H1 (cell line): ENCODE measurements at regions not wholly inside any gene's neighbourhood (a gene's known extent, or its start where the extent isn't known, plus 50 kb on each side); places are given as distances from the start of the nearest gene placed in this dataset.

Source experiments
- CTCF ChIA-PET: fragments of 300-600 bp; sonication (Branson Sonifier 250); formaldehyde crosslinking; loops from one replicate; lab custom pipeline; 2021; ENCODE audit not compliant: partially characterized antibody; lab: Charles Lee
- POLR2A ChIA-PET: fragments of 300-600 bp; sonication (Branson Sonifier 250); formaldehyde crosslinking; loops from one replicate; lab custom pipeline; 2021; ENCODE audit warnings: inconsistent platforms; ENCODE audit not compliant: partially characterized antibody; lab: Charles Lee
- DNase-seq, 2 experiments: peaks; one replicate each; pipeline versions ENCODE4 v3.0.0 to v3.0.0-alpha.2; 2010 to 2022; ENCODE audit warnings: low spot score in 2 of 2, low read depth in 1 of 2, mixed read lengths in 1 of 2
- FAIRE-seq: peaks from 2 replicates; lab custom pipeline; 2011; peaks lifted over from hg19 to GRCh38; lab: Jason Lieb, UNC
- H2AFZ ChIP-seq: 2 replicates; pipeline ENCODE4 v1.8.1; 2012; ENCODE audit warnings: low read length, inconsistent platforms
- H2AK5ac ChIP-seq: 2 replicates; pipeline ENCODE4 v1.6.1; 2013; ENCODE audit warnings: low read depth, low read length
- H2BK120ac ChIP-seq: replicated peaks from 2 replicates; pipeline ENCODE3; 2013; ENCODE audit warnings: low read depth, low read length, inconsistent platforms
- H2BK12ac ChIP-seq: 2 replicates; pipeline ENCODE4 v1.6.1; 2013; ENCODE audit warnings: low read depth, low read length
- H2BK15ac ChIP-seq: 2 replicates; pipeline ENCODE4 v1.6.1; 2013; ENCODE audit warnings: low read length
- H2BK20ac ChIP-seq: 2 replicates; pipeline ENCODE4 v1.6.1; 2013; ENCODE audit warnings: low read length
- H2BK5ac ChIP-seq: 2 replicates; pipeline ENCODE4 v1.6.1; 2013; ENCODE audit warnings: low read depth, low read length
- H3K14ac ChIP-seq: 2 replicates; pipeline ENCODE4 v1.6.1; 2013; ENCODE audit warnings: inconsistent platforms; ENCODE audit not compliant: insufficient read length
- H3K18ac ChIP-seq: 2 replicates; pipeline ENCODE4 v1.6.1; 2013; ENCODE audit warnings: low read length; ENCODE audit errors: extremely low read depth
- H3K23ac ChIP-seq: 2 replicates; pipeline ENCODE4 v1.6.1; 2013; ENCODE audit warnings: inconsistent platforms; ENCODE audit not compliant: insufficient read length
- H3K23me2 ChIP-seq: 2 replicates; pipeline ENCODE4 v1.6.1; 2013; ENCODE audit warnings: low read depth, low read length
- H3K27ac ChIP-seq: 2 replicates; pipeline ENCODE4 v1.6.1; 2011; ENCODE audit warnings: low read depth, low read length, inconsistent platforms
- H3K27me3 ChIP-seq, 4 experiments: replicated peaks in 1 of 4; 1 replicate in 1 of 4; 2 replicates in 3 of 4; pipeline versions ENCODE4 v1.6.1 to v1.8.1; 2011 to 2013; ENCODE audit warnings: low read length in 3 of 4, mild to moderate bottlenecking in 3 of 4, inconsistent platforms in 2 of 4, mixed read lengths in 2 of 4, moderate library complexity in 1 of 4; ENCODE audit not compliant: control insufficient read depth in 3 of 4, insufficient read depth in 3 of 4; ENCODE audit errors: extremely low read depth in 1 of 4
- H3K36me3 ChIP-seq, 4 experiments: 2 replicates each; pipeline versions ENCODE4 v1.6.1 to v1.8.1; 2011 to 2013; ENCODE audit warnings: mild to moderate bottlenecking in 4 of 4, low read length in 3 of 4, moderate library complexity in 2 of 4, control low read depth in 1 of 4, inconsistent platforms in 1 of 4; ENCODE audit not compliant: insufficient read depth in 4 of 4, control insufficient read depth in 2 of 4
- H3K4ac ChIP-seq: replicated peaks from 2 replicates; pipeline ENCODE3; 2013; ENCODE audit warnings: low read length, low read depth, mixed read lengths, inconsistent platforms; ENCODE audit not compliant: insufficient read length
- H3K4me1 ChIP-seq, 4 experiments: replicated peaks in 1 of 4; 1 replicate in 1 of 4; 2 replicates in 3 of 4; pipeline versions ENCODE4 v1.6.1 to v1.8.1; 2011 to 2013; ENCODE audit warnings: low read length in 3 of 4, inconsistent platforms in 2 of 4, mixed read lengths in 1 of 4; ENCODE audit not compliant: insufficient read depth in 4 of 4, control insufficient read depth in 3 of 4
- H3K4me2 ChIP-seq, 2 experiments: 2 replicates each; pipeline versions ENCODE4 v1.6.1 to v1.8.1; 2011 to 2013; ENCODE audit warnings: low read depth in 2 of 2, low read length in 2 of 2, control low read depth in 1 of 2, inconsistent platforms in 1 of 2, mild to moderate bottlenecking in 1 of 2; ENCODE audit not compliant: insufficient read depth in 1 of 2
- H3K4me3 ChIP-seq, 4 experiments: fragments of 200-600, 300-600 bp in 1 of 4; sonication (generic), shearing (Covaris generic), sonication (Bioruptor Twin) in 1 of 4; 2 replicates each; pipeline versions ENCODE4 v1.5.1 to v1.8.1; 2011 to 2016; ENCODE audit warnings: low read length in 4 of 4, low read depth in 3 of 4, control low read depth in 2 of 4, inconsistent platforms in 2 of 4, mild to moderate bottlenecking in 2 of 4, mixed read lengths in 1 of 4, moderate library complexity in 1 of 4; ENCODE audit not compliant: insufficient read depth in 2 of 4; ENCODE audit errors: extremely low read depth in 1 of 4
- H3K56ac ChIP-seq: replicated peaks from 2 replicates; pipeline ENCODE3; 2013; ENCODE audit warnings: low read depth, mild to moderate bottlenecking, mixed read lengths, low read length, inconsistent platforms; ENCODE audit not compliant: insufficient read length
- H3K79me1 ChIP-seq: 2 replicates; pipeline ENCODE4 v1.6.1; 2013; ENCODE audit warnings: low read depth, low read length, control low read depth
- H3K79me2 ChIP-seq, 2 experiments: 2 replicates each; pipeline versions ENCODE4 v1.6.1 to v1.8.1; 2012 to 2013; ENCODE audit warnings: low read length in 2 of 2, mild to moderate bottlenecking in 2 of 2, inconsistent platforms in 1 of 2; ENCODE audit not compliant: insufficient read depth in 2 of 2, control insufficient read depth in 1 of 2
- H3K9ac ChIP-seq, 4 experiments: replicated peaks in 1 of 4; 1 replicate in 1 of 4; 2 replicates in 3 of 4; pipeline versions ENCODE4 v1.6.1 to v1.8.1; 2011 to 2013; ENCODE audit warnings: low read depth in 3 of 4, low read length in 3 of 4, control low read depth in 2 of 4, mild to moderate bottlenecking in 2 of 4, moderate library complexity in 2 of 4, inconsistent platforms in 1 of 4; ENCODE audit errors: extremely low read depth in 1 of 4
- H3K9me3 ChIP-seq, 2 experiments: 2 replicates each; pipeline versions ENCODE4 v1.6.1 to v1.8.1; 2012 to 2013; ENCODE audit warnings: mild to moderate bottlenecking in 2 of 2, moderate library complexity in 2 of 2, control low read depth in 1 of 2, inconsistent platforms in 1 of 2, low read depth in 1 of 2, low read length in 1 of 2, mixed read lengths in 1 of 2; ENCODE audit not compliant: insufficient read depth in 2 of 2
- H4K20me1 ChIP-seq, 2 experiments: replicated peaks in 1 of 2; 2 replicates each; pipeline versions ENCODE3 to v1.8.1; 2011 to 2013; ENCODE audit warnings: inconsistent platforms in 2 of 2, low read length in 2 of 2, mild to moderate bottlenecking in 1 of 2; ENCODE audit not compliant: insufficient read depth in 2 of 2, control insufficient read depth in 1 of 2
- H4K5ac ChIP-seq: 2 replicates; pipeline ENCODE4 v1.6.1; 2013; ENCODE audit warnings: low read length, low read depth, mixed read lengths, inconsistent platforms; ENCODE audit not compliant: insufficient read length
- H4K8ac ChIP-seq: 2 replicates; pipeline ENCODE4 v1.8.0; 2013; ENCODE audit warnings: mild to moderate bottlenecking, moderate library complexity, low read length, inconsistent platforms; ENCODE audit not compliant: insufficient read depth; ENCODE audit errors: extremely low read depth
- H4K91ac ChIP-seq: replicated peaks from 2 replicates; pipeline ENCODE3; 2013; ENCODE audit warnings: low read length, mixed read lengths, inconsistent platforms; ENCODE audit not compliant: insufficient read length
- CBX8 ChIP-seq: fragments of 300-800, 300-1000 bp; sonication (generic); IDR thresholded peaks from 2 replicates; pipeline ENCODE4 v1.7.1; 2016; ENCODE audit warnings: low read depth, low read length, borderline replicate concordance
- WGBS, 2 experiments: shearing (Covaris generic) in 1 of 2; methylation state at CpG; one replicate each; pipeline versions ENCODE4 v1.1.6 to v1.1.7; 2013 to 2015; ENCODE audit warnings: low lambda C conversion rate in 2 of 2, mixed read lengths in 2 of 2, inconsistent platforms in 1 of 2, low coverage in 1 of 2, missing lambda C conversion rate in 1 of 2; ENCODE audit not compliant: insufficient replicate concordance in 2 of 2, insufficient coverage in 1 of 2, insufficient read length in 1 of 2; ENCODE audit errors: extremely low coverage in 1 of 2, missing lambda C conversion rate in 1 of 2; 5-methylcytosine and 5-hydroxymethylcytosine counted together

DNA sequence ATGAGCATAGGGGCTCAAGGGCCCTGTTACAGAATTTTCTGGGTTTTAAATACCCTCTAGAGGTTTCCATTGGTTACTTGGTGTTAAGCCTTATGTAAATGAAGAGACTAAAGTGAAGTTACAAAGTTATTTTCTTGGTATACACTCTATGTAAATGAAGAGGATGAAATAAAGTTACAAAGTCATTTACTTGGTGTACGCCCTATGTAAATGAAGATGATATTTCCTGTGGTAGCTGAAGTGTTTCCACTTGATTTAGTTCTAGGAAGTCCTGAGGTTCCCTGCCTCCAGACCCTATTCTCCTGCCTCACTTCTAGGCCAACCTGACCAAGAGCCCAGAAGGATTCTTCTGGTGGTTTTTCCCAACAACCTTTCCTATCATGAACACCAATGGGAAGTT, 126.1 kb downstream of the SPTSSA start:
- H3K23me2 ChIP-seq = no peaks in the 10 kb centered on the region
- ChIA-PET CTCF (interaction anchor here (0.6 to 3.8 kb wide), 4 partner anchors 12 to 163 kb away, joined by 3 to 19 read pairs (median 6); no protein-coding TSS in a partner anchor), POLR2A (no interaction called here)
- H3K27me3 ChIP-seq = no peaks in the 10 kb centered on the region
- no peak overlapping the region for H3K9ac ChIP-seq
- no peak overlapping the region for H2AFZ ChIP-seq
- peaks cover 0 to 3% (median 0%) of the 10 kb centered on the region in 4 experiments; a peak in 2 of 7 replicates for H3K4me1 ChIP-seq
- no peak overlapping the region for H3K18ac ChIP-seq
- 95% methylated on average over 1 of the region's 1 CpG; no CpG with 5 or more reads in 1 of the 2 experiments for WGBS, 2 experiments
- no peak overlapping the region for H2AK5ac ChIP-seq
- no peaks in the 10 kb centered on the region for H3K79me1 ChIP-seq
- no peak overlapping the region for H4K8ac ChIP-seq
- DNase-seq (no peak), FAIRE-seq (no peak)
- no peak overlapping the region for H3K4me3 ChIP-seq
- H3K14ac ChIP-seq = no peak overlapping the region
- H3K56ac ChIP-seq = no peak overlapping the region
- H2BK12ac ChIP-seq = no peak overlapping the region
- no peaks in the 10 kb centered on the region for H3K36me3 ChIP-seq
- no peaks in the 10 kb centered on the region for H3K9me3 ChIP-seq
- H3K23ac ChIP-seq = no peak overlapping the region
- no peak overlapping the region for H4K5ac ChIP-seq
- no peak overlapping the region for H3K4me2 ChIP-seq
- H3K79me2 ChIP-seq = no peaks in the 10 kb centered on the region
- H3K4ac ChIP-seq = no peak overlapping the region
- H3K27ac ChIP-seq = no peak overlapping the region
- no peaks in the 10 kb centered on the region for H4K20me1 ChIP-seq
- no peak for TF ChIP-seq CBX8
- H4K91ac ChIP-seq = no peak overlapping the region
- no peak overlapping the region for H2BK15ac ChIP-seq
- no peak overlapping the region for H2BK20ac ChIP-seq
- no peak overlapping the region for H2BK120ac ChIP-seq
- H2BK5ac ChIP-seq = no peak overlapping the region
